Uterus (tissue), 3 donors: ENCODE measurements at regions not wholly inside any gene's neighbourhood (a gene's known extent, or its start where the extent isn't known, plus 50 kb on each side); places are given as distances from the start of the nearest gene placed in this dataset.

Experiments
- DNase-seq, 2 donors: peaks; one replicate each; pipeline ENCODE4 v3.0.0-alpha.2; 2019 to 2020
- H3K27ac ChIP-seq, 2 donors: fragments of 200-600 bp; sonication (generic); 1 replicate in 1 of 2; 2 replicates in 1 of 2; pipeline ENCODE4 v1.5.1; 2016 to 2018
- H3K27me3 ChIP-seq, 2 donors: fragments of 200-600 bp; sonication (generic); one replicate each; pipeline ENCODE4 v1.5.1; 2018 to 2019; ENCODE audit warnings: control low read depth in 1 of 2
- H3K36me3 ChIP-seq, 2 donors: fragments of 200-600 bp; sonication (generic); one replicate each; pipeline ENCODE4 v1.5.1; 2019; ENCODE audit warnings: control low read depth in 1 of 2
- H3K4me1 ChIP-seq, 2 donors: fragments of 200-600 bp; sonication (generic); one replicate each; pipeline ENCODE4 v1.5.1; 2018 to 2019; ENCODE audit warnings: control low read depth in 1 of 2
- H3K4me3 ChIP-seq, 2 donors: fragments of 200-600 bp; sonication (generic); 1 replicate in 1 of 2; 2 replicates in 1 of 2; pipeline ENCODE4 v1.5.1; 2018 to 2019; ENCODE audit warnings: mild to moderate bottlenecking in 1 of 2
- H3K9me3 ChIP-seq, 2 donors: fragments of 200-600 bp; sonication (generic); one replicate each; pipeline ENCODE4 v1.5.1; 2019; ENCODE audit warnings: control low read depth in 1 of 2
- POLR2A ChIP-seq, 2 donors: fragments of 450-650 bp; IDR thresholded peaks; one replicate each; pipeline ENCODE4 v1.6.1; 2016; ENCODE audit warnings: antibody characterized with exemption in 2 of 2, mild to moderate bottlenecking in 1 of 2, moderate library complexity in 1 of 2
- intact Hi-C: fragments of 100-400 bp; cut with DNase I; formaldehyde crosslinking; loops from one replicate; pipeline ENCODE4 v1.15.1; 2023; ENCODE audit warnings: low total_unique reads
- TF ChIP-seq, protein P1 (sequence below), 4 experiments: fragments of 200-600 bp in 2 of 4; fragments of 450-650 bp in 2 of 4; sonication (generic) in 2 of 4; IDR thresholded peaks; one replicate each; pipeline ENCODE4 v1.5.1; 2016 to 2019; ENCODE audit warnings: antibody characterized with exemption in 4 of 4, mild to moderate bottlenecking in 2 of 4, moderate library complexity in 1 of 4
- donor health status: DM: yes; HTN: yes; CAD: no.

GRCh38 chr19:28148554-28148953, 1064.4 kb downstream of the UQCRFS1 start:
- intact Hi-C loops: no loop called here
- Histone ChIP-seq H3K27me3 (no peaks in the 10 kb centered on the region), H3K9me3 (no peaks in the 10 kb centered on the region), H3K36me3 (no peaks in the 10 kb centered on the region), H3K27ac (no peak overlapping the region), H3K4me1 (no peaks in the 10 kb centered on the region), H3K4me3 (no peak overlapping the region)
- TF ChIP-seq, protein P1, sequence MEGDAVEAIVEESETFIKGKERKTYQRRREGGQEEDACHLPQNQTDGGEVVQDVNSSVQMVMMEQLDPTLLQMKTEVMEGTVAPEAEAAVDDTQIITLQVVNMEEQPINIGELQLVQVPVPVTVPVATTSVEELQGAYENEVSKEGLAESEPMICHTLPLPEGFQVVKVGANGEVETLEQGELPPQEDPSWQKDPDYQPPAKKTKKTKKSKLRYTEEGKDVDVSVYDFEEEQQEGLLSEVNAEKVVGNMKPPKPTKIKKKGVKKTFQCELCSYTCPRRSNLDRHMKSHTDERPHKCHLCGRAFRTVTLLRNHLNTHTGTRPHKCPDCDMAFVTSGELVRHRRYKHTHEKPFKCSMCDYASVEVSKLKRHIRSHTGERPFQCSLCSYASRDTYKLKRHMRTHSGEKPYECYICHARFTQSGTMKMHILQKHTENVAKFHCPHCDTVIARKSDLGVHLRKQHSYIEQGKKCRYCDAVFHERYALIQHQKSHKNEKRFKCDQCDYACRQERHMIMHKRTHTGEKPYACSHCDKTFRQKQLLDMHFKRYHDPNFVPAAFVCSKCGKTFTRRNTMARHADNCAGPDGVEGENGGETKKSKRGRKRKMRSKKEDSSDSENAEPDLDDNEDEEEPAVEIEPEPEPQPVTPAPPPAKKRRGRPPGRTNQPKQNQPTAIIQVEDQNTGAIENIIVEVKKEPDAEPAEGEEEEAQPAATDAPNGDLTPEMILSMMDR (IDR thresholded peaks at IDR 0.05): no peak
- no peak for TF ChIP-seq POLR2A (IDR thresholded peaks at IDR 0.05)
- DNase-seq: no peak

GRCh38 chr19:28142258-28142657, 1070.7 kb downstream of the UQCRFS1 start:
- H3K4me1 ChIP-seq: no peaks in the 10 kb centered on the region
- no peaks in the 10 kb centered on the region for H3K9me3 ChIP-seq
- no peak overlapping the region for H3K4me3 ChIP-seq
- H3K27ac ChIP-seq: no peak overlapping the region
- intact Hi-C loops: no loop called here
- DNase-seq: no peak
- H3K36me3 ChIP-seq: no peaks in the 10 kb centered on the region
- no peaks in the 10 kb centered on the region for H3K27me3 ChIP-seq
- TF ChIP-seq POLR2A (IDR thresholded peaks at IDR 0.05): no peak
- TF ChIP-seq, protein P1 (IDR thresholded peaks at IDR 0.05): no peak

DNA sequence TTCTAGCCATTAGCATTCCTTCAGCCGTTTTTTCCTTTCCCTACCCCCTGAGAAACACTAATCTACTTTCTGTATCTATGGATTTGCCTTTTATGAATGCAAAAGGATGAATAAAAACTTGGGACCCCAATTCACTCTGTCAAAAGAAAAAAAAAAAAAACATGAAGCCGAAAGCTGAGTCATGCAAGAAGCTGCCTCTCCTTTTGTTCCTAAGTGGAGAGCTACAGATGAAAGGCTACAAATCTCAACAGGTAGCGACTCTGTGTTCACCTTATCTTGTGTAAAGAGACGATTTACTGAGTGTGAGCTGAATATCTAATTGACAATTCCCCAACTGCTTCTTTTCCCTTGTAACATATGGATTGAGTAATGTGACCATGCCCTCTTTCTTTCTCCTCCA, 1072.8 kb downstream of the UQCRFS1 start:
- TF ChIP-seq, protein P1 (IDR thresholded peaks at IDR 0.05): no peak
- TF ChIP-seq POLR2A (IDR thresholded peaks at IDR 0.05): no peak
- H3K9me3 ChIP-seq: no peaks in the 10 kb centered on the region
- intact Hi-C loops: no loop called here
- H3K27ac ChIP-seq: no peak overlapping the region
- DNase-seq: no peak
- H3K36me3 ChIP-seq: no peaks in the 10 kb centered on the region
- H3K27me3 ChIP-seq: no peaks in the 10 kb centered on the region
- no peak overlapping the region for H3K4me3 ChIP-seq
- no peaks in the 10 kb centered on the region for H3K4me1 ChIP-seq

- TF ChIP-seq, protein P1 (IDR thresholded peaks at IDR 0.05): no peak
- TF ChIP-seq POLR2A (IDR thresholded peaks at IDR 0.05): no peak
- Histone ChIP-seq H3K36me3 (no peaks in the 10 kb centered on the region), H3K4me3 (no peak overlapping the region), H3K9me3 (no peaks in the 10 kb centered on the region), H3K4me1 (no peaks in the 10 kb centered on the region), H3K27me3 (no peaks in the 10 kb centered on the region), H3K27ac (no peak overlapping the region)
- intact Hi-C loops: no loop called here
- no peak for DNase-seq
Measured at GRCh38 chr19:28137772-28138171, 1075.2 kb downstream of the UQCRFS1 start.

DNA sequence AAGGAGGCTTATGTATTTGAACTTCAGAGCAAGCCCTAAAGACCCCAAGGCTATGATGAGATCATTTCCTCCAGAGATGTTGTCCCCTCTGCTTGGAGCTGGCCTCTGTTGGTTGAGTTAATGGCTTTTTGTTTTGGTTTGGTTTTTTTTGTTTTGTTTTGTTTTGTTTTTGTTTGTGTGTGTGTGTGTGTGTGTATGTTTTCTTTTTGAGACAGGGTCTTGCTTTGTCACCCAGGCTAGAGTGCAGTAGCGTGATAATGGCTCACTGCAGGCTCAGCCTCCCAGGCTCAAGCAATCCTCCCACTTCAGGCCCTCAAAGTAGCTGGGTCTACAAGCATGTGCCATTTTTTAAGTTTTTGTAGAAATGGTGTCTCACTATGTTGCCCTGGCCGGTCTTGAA, 1076.2 kb downstream of the UQCRFS1 start:
- TF ChIP-seq, protein P1 (IDR thresholded peaks at IDR 0.05): no peak
- TF ChIP-seq POLR2A (IDR thresholded peaks at IDR 0.05): no peak
- H3K27me3 ChIP-seq: no peaks in the 10 kb centered on the region
- intact Hi-C loops: no loop called here
- no peak overlapping the region for H3K27ac ChIP-seq
- H3K4me3 ChIP-seq: no peak overlapping the region
- no peaks in the 10 kb centered on the region for H3K4me1 ChIP-seq
- H3K36me3 ChIP-seq: no peaks in the 10 kb centered on the region
- no peak for DNase-seq
- H3K9me3 ChIP-seq: no peaks in the 10 kb centered on the region
